ENCODE measurements at regions not wholly inside any gene's neighbourhood (a gene's known extent, or its start where the extent isn't known, plus 50 kb on each side); places are given as distances from the start of the nearest gene placed in this dataset.

- TF ChIP-seq CTCF (IDR thresholded peaks at IDR 0.05; ENCODE audit: borderline replicate concordance, extremely low read depth, insufficient read depth), result no peak
- Histone ChIP-seq H3K27me3 (ENCODE audit: control insufficient read depth, insufficient read depth, low read length) (no peaks in the 10 kb centered on the region), H3K9ac (ENCODE audit: low read length in 3 of 3) (no peak overlapping the region), H3K27ac (ENCODE audit: low read depth in 2 of 2, low read length in 2 of 2) (no peak overlapping the region), H3K36me3 (ENCODE audit: control insufficient read depth in 2 of 3, insufficient read depth in 3 of 3, low read length in 3 of 3) (no peaks in the 10 kb centered on the region), H3K9me3 (ENCODE audit: control insufficient read depth in 2 of 3, insufficient read depth in 1 of 3, low read length in 3 of 3) (no peaks in the 10 kb centered on the region), H3K4me1 (ENCODE audit: control insufficient read depth in 2 of 3, insufficient read depth in 2 of 3, low read depth in 1 of 3, low read length in 3 of 3) (peaks cover 0 to 20% (median 7%) of the 10 kb centered on the region in 3 donors), H3K4me3 (ENCODE audit: low read length in 3 of 3) (no peak overlapping the region)
- peak; percentile 90 to 94 (median 91) for DNase-seq
- intact Hi-C loops (cut with DNase I), result no loop called here
- no peak for FAIRE-seq
Measured at GRCh38 chr9:134226221-134226930, 62.0 kb upstream of the RNU6ATAC start.

DNA sequence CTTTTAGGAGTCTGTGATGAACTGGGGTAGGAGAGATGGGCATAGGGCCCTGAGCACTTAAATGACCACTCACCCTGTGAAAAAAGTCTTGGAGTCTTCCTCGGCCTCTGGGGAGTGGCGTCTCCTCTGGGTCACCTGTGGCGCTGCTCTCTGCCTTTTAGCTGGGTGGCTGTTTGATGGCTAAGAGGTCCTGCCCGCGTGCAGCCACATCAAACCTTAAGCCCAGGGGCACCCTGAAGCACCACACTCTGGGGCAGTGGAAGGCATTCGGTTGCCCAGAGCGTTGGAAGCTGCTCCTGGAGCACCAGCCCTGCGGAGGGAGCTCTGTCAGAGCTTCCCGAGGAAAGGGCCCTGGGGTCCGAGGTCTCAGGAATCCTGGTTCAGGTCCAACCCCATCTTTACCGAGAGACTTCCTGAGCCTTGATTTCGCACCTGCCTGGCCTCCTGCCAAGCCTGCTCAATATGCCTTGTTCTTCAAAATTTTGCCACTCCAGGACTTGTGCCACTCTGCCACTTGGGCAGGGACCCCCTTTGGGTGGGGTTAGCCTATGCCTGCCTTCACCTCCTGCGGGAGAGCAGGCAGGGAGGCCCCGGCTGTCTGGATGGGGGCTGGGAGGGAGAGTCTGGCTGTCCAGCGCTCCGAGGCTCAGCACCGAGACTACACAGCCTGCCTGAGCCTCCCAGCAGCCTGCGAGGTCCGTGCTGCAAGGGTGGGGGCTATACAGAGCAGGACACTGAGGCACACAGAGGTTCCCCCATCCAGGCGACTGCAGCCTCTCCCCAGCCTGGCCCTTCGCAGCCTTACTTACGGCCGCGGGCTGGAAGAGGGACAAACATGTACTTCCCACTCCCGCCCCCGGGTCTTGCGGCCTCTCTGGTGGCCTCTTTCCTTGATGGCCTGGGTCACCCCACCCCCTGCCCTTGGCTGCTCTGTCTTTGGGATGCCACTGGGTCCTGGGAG, 63.4 kb upstream of the RNU6ATAC start:
- no peaks in the 10 kb centered on the region for H3K9me3 ChIP-seq (ENCODE audit: control insufficient read depth in 2 of 3, insufficient read depth in 1 of 3, low read length in 3 of 3)
- no peak overlapping the region for H3K27ac ChIP-seq (ENCODE audit: low read depth in 2 of 2, low read length in 2 of 2)
- no peak overlapping the region for H3K4me3 ChIP-seq (ENCODE audit: low read length in 3 of 3)
- DNase-seq (peak in 1 of 5 donors; percentile 46), FAIRE-seq (no peak)
- no peaks in the 10 kb centered on the region for H3K27me3 ChIP-seq (ENCODE audit: control insufficient read depth, insufficient read depth, low read length)
- H3K9ac ChIP-seq (ENCODE audit: low read length in 3 of 3), result no peak overlapping the region
- intact Hi-C loops (cut with DNase I), result no loop called here
- TF ChIP-seq CTCF (IDR thresholded peaks at IDR 0.05; ENCODE audit: borderline replicate concordance, extremely low read depth, insufficient read depth), result no peak
- peaks cover 0 to 19% (median 11%) of the 10 kb centered on the region in 3 donors for H3K4me1 ChIP-seq (ENCODE audit: control insufficient read depth in 2 of 3, insufficient read depth in 2 of 3, low read depth in 1 of 3, low read length in 3 of 3)
- no peaks in the 10 kb centered on the region for H3K36me3 ChIP-seq (ENCODE audit: control insufficient read depth in 2 of 3, insufficient read depth in 3 of 3, low read length in 3 of 3)

DNA sequence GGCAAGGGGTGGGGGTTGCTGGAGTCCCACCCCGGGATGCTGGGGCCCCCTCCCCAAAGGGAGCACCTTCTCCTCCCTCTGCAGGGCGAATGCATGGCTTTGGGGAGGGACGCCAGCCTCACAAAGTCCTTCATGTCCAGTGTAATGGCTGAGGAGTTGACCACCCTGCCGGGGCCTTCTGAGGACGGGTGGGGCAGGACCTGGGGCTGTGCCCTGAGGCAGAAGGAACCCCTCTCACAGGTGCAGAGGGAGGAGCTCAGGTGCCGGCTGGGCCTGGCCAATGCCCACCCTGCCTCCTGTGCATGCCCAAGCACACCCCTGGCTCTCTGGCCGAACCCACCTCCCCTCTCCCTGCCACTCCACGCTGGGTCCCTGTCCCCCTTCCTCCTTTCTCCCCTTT, 64.3 kb upstream of the RNU6ATAC start:
- Histone ChIP-seq H3K9ac (ENCODE audit: low read length in 3 of 3) (no peak overlapping the region), H3K36me3 (ENCODE audit: control insufficient read depth in 2 of 3, insufficient read depth in 3 of 3, low read length in 3 of 3) (no peaks in the 10 kb centered on the region), H3K27ac (ENCODE audit: low read depth in 2 of 2, low read length in 2 of 2) (no peak overlapping the region), H3K9me3 (ENCODE audit: control insufficient read depth in 2 of 3, insufficient read depth in 1 of 3, low read length in 3 of 3) (no peaks in the 10 kb centered on the region), H3K4me1 (ENCODE audit: control insufficient read depth in 2 of 3, insufficient read depth in 2 of 3, low read depth in 1 of 3, low read length in 3 of 3) (peaks cover 0 to 19% (median 11%) of the 10 kb centered on the region in 3 donors), H3K27me3 (ENCODE audit: control insufficient read depth, insufficient read depth, low read length) (no peaks in the 10 kb centered on the region), H3K4me3 (ENCODE audit: low read length in 3 of 3) (no peak overlapping the region)
- intact Hi-C loops (cut with DNase I), result no loop called here
- TF ChIP-seq CTCF (IDR thresholded peaks at IDR 0.05; ENCODE audit: borderline replicate concordance, extremely low read depth, insufficient read depth), result no peak
- FAIRE-seq, result no peak
- DNase-seq, result no peak
